OCI-LY3 (cell line): ENCODE measurements at regions not wholly inside any gene's neighbourhood (a gene's known extent, or its start where the extent isn't known, plus 50 kb on each side); places are given as distances from the start of the nearest gene placed in this dataset.
A peak's percentile ranks its signal among the peaks of the same experiment; 100 is the strongest.

Source experiments
- H2AFZ ChIP-seq: fragments of 200-600, 300-600 bp; shearing (Covaris generic); 2 replicates; pipeline ENCODE4 v1.6.0; 2014; ENCODE audit warnings: antibody characterized with exemption, low read depth, low read length
- H3K27ac ChIP-seq: fragments of 200-600, 300-600 bp; sonication (generic); 2 replicates; pipeline ENCODE4 v1.5.1; 2014; ENCODE audit warnings: mild to moderate bottlenecking, low read length, moderate library complexity, mixed read lengths
- H3K27me3 ChIP-seq: fragments of 200-600, 300-600 bp; sonication (generic); 2 replicates; pipeline ENCODE4 v1.6.1; 2014; ENCODE audit warnings: low read depth, low read length, mixed read lengths
- H3K36me3 ChIP-seq: fragments of 200-600, 300-600 bp; sonication (generic); replicated peaks from 2 replicates; pipeline ENCODE3; 2014; ENCODE audit warnings: low read depth, low read length, mixed read lengths
- H3K4me1 ChIP-seq: fragments of 300-600, 200-600 bp; sonication (generic); 2 replicates; pipeline ENCODE4 v1.6.1; 2014; ENCODE audit warnings: low read length, mixed read lengths
- H3K4me2 ChIP-seq: fragments of 200-600, 300-600 bp; sonication (generic); 2 replicates; pipeline ENCODE4 v1.6.1; 2014; ENCODE audit warnings: low read length, mixed read lengths
- H3K4me3 ChIP-seq: fragments of 300-600, 200-600 bp; sonication (generic); 2 replicates; pipeline ENCODE4 v1.5.1; 2014; ENCODE audit warnings: antibody characterized with exemption, mild to moderate bottlenecking, low read length, moderate library complexity
- H3K79me2 ChIP-seq: fragments of 300-600, 200-600 bp; shearing (Covaris generic); 2 replicates; pipeline ENCODE4 v1.6.1; 2014; ENCODE audit warnings: mild to moderate bottlenecking, low read length, mixed read lengths
- H3K9ac ChIP-seq: fragments of 300-600, 200-600 bp; shearing (Covaris generic); 2 replicates; pipeline ENCODE4 v1.6.0; 2014; ENCODE audit warnings: mild to moderate bottlenecking, low read length, moderate library complexity
- H3K9me3 ChIP-seq: fragments of 200-600, 300-600 bp; shearing (Covaris generic); 2 replicates; pipeline ENCODE4 v1.6.1; 2014; ENCODE audit warnings: low read length, mixed read lengths; ENCODE audit not compliant: insufficient read depth
- H4K20me1 ChIP-seq: fragments of 200-600, 300-600 bp; sonication (generic); 2 replicates; pipeline ENCODE4 v1.6.1; 2016; ENCODE audit warnings: low read length, mixed read lengths; ENCODE audit not compliant: insufficient read depth
- CTCF ChIP-seq: fragments of 200-600, 300-600 bp; sonication (generic); IDR thresholded peaks from 2 replicates; pipeline ENCODE4 v1.5.1; 2014; ENCODE audit warnings: antibody characterized with exemption, low read length, low read depth
- EZH2phosphoT487 ChIP-seq: fragments of 200-600 bp; shearing (Covaris generic); IDR thresholded peaks from 2 replicates; pipeline ENCODE4 v1.6.1; 2018; ENCODE audit warnings: antibody characterized with exemption, mixed run types, low read depth

- Histone ChIP-seq H3K36me3 (no peaks in the 10 kb centered on the region), H3K4me1 (no peaks in the 10 kb centered on the region), H3K4me2 (no peak overlapping the region), H3K9me3 (no peaks in the 10 kb centered on the region), H3K4me3 (no peak overlapping the region), H3K27ac (no peak overlapping the region), H3K27me3 (no peaks in the 10 kb centered on the region), H3K79me2 (no peaks in the 10 kb centered on the region), H4K20me1 (no peaks in the 10 kb centered on the region), H3K9ac (no peak overlapping the region), H2AFZ (no peak overlapping the region)
- TF ChIP-seq CTCF, result no peak
- TF ChIP-seq EZH2phosphoT487, result no peak
These were observed 623.1 kb downstream of the CCDC85A start for GRCh38 chr2:56806924-56807323.

- Histone ChIP-seq H4K20me1 (no peaks in the 10 kb centered on the region), H2AFZ (no peak overlapping the region), H3K27ac (no peak overlapping the region), H3K9me3 (no peaks in the 10 kb centered on the region), H3K4me3 (no peak overlapping the region), H3K4me1 (no peaks in the 10 kb centered on the region), H3K9ac (no peak overlapping the region), H3K79me2 (no peaks in the 10 kb centered on the region), H3K36me3 (no peaks in the 10 kb centered on the region), H3K27me3 (no peaks in the 10 kb centered on the region), H3K4me2 (no peak overlapping the region)
- TF ChIP-seq EZH2phosphoT487 (no peak), CTCF (no peak)
These were observed 624.1 kb downstream of the CCDC85A start for GRCh38 chr2:56807861-56808260.

GRCh38 chr2:56811401-56811800 is 627.6 kb downstream of the CCDC85A start:
- Histone ChIP-seq H2AFZ (0 out of 2 replicates have a peak overlapping the region, but pooled peaks have one; percentile 9), H3K9ac (no peak overlapping the region), H3K79me2 (no peaks in the 10 kb centered on the region), H3K4me2 (no peak overlapping the region), H3K27ac (no peak overlapping the region), H3K4me1 (no peaks in the 10 kb centered on the region), H3K4me3 (no peak overlapping the region), H3K27me3 (no peaks in the 10 kb centered on the region), H3K9me3 (no peaks in the 10 kb centered on the region), H4K20me1 (no peaks in the 10 kb centered on the region), H3K36me3 (no peaks in the 10 kb centered on the region)
- no peak for TF ChIP-seq EZH2phosphoT487
- TF ChIP-seq CTCF, result no peak

- Histone ChIP-seq H3K36me3 (no peaks in the 10 kb centered on the region), H3K4me2 (no peak overlapping the region), H4K20me1 (no peaks in the 10 kb centered on the region), H3K4me1 (no peaks in the 10 kb centered on the region), H3K9ac (no peak overlapping the region), H3K4me3 (no peak overlapping the region), H3K9me3 (no peaks in the 10 kb centered on the region), H3K27ac (no peak overlapping the region), H3K27me3 (no peaks in the 10 kb centered on the region), H3K79me2 (no peaks in the 10 kb centered on the region), H2AFZ (no peak overlapping the region)
- TF ChIP-seq EZH2phosphoT487 (no peak), CTCF (no peak)
These were observed 628.6 kb downstream of the CCDC85A start for GRCh38 chr2:56812432-56812831.
